ENCODE measurements at regions not wholly inside any gene's neighbourhood (a gene's known extent, or its start where the extent isn't known, plus 50 kb on each side); places are given as distances from the start of the nearest gene placed in this dataset.

- no peak for TF ChIP-seq POLR2AphosphoS5 (IDR thresholded peaks at IDR 0.05)
- no peak for TF ChIP-seq CTCF (IDR thresholded peaks at IDR 0.05 in 8 of 11, conservative IDR thresholded peaks at IDR 0.05 in 3 of 11)
- TF ChIP-seq POLR2A (IDR thresholded peaks at IDR 0.05): no peak
Measured at GRCh38 chr1:29838738-29839320, 602.5 kb downstream of the PTPRU start.

All from spleen (tissue), 7 donors.